Cardiac muscle cell (in vitro differentiated cells and primary cell): ENCODE measurements at regions not wholly inside any gene's neighbourhood (a gene's known extent, or its start where the extent isn't known, plus 50 kb on each side); places are given as distances from the start of the nearest gene placed in this dataset.

Source experiments
- DNase-seq, 2 donors: peaks; one replicate each; pipeline versions ENCODE4 v3.0.0 to v3.0.0-alpha.2; 2010 to 2017; ENCODE audit warnings: low read depth in 1 of 2, low spot score in 1 of 2
- H3K27ac ChIP-seq: fragments of 200-600 bp; sonication (generic); 2 replicates; pipeline ENCODE4 v1.5.1; 2016
- H3K27me3 ChIP-seq: fragments of 200-600 bp; sonication (generic); 2 replicates; pipeline ENCODE4 v1.6.0; 2016; ENCODE audit warnings: control low read depth
- H3K36me3 ChIP-seq: fragments of 200-600 bp; sonication (generic); 2 replicates; pipeline ENCODE4 v1.5.1; 2016; ENCODE audit warnings: control low read depth
- H3K4me1 ChIP-seq: fragments of 200-600 bp; sonication (generic); 2 replicates; pipeline ENCODE4 v1.8.1; 2017; ENCODE audit warnings: low read depth, mild to moderate bottlenecking, mixed run types
- H3K4me3 ChIP-seq: fragments of 200-600 bp; sonication (generic); 2 replicates; pipeline ENCODE4 v1.5.1; 2016; ENCODE audit warnings: mild to moderate bottlenecking
- H3K9me3 ChIP-seq: fragments of 200-600 bp; sonication (generic); 2 replicates; pipeline ENCODE4 v1.5.1; 2017; ENCODE audit warnings: low read depth, mild to moderate bottlenecking, control low read depth
- TF ChIP-seq, protein P1 (sequence below): IDR thresholded peaks from 2 replicates; pipeline ENCODE4 v1.5.1; 2012; ENCODE audit warnings: low read depth, mild to moderate bottlenecking, low read length

DNA sequence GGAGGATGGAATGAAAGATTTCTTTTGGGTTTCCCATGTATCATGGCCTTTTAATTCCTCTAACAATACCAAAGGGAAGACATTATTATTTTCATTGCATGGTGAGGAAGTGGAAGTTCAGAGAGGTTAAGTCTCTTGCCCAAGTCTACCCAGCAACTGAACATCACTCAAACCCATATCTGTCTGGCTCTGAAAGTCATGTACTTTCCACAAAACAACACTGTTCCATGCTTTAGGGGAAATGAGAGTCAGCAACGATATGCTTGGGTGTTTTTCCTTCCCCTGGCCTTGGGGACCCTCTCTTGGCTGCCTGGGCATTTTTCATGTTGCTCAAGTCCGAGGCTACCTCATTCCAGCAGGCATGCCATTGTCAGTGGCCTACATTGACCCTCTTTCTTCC, 118.8 kb downstream of the ADTRP start:
- TF ChIP-seq, protein P1, sequence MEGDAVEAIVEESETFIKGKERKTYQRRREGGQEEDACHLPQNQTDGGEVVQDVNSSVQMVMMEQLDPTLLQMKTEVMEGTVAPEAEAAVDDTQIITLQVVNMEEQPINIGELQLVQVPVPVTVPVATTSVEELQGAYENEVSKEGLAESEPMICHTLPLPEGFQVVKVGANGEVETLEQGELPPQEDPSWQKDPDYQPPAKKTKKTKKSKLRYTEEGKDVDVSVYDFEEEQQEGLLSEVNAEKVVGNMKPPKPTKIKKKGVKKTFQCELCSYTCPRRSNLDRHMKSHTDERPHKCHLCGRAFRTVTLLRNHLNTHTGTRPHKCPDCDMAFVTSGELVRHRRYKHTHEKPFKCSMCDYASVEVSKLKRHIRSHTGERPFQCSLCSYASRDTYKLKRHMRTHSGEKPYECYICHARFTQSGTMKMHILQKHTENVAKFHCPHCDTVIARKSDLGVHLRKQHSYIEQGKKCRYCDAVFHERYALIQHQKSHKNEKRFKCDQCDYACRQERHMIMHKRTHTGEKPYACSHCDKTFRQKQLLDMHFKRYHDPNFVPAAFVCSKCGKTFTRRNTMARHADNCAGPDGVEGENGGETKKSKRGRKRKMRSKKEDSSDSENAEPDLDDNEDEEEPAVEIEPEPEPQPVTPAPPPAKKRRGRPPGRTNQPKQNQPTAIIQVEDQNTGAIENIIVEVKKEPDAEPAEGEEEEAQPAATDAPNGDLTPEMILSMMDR: no peak
- no peaks in the 10 kb centered on the region for H3K36me3 ChIP-seq
- no peak overlapping the region for H3K4me3 ChIP-seq
- no peaks in the 10 kb centered on the region for H3K9me3 ChIP-seq
- H3K4me1 ChIP-seq: peaks cover 7% of the 10 kb centered on the region
- H3K27me3 ChIP-seq: no peaks in the 10 kb centered on the region
- no peak for DNase-seq
- no peak overlapping the region for H3K27ac ChIP-seq

DNA sequence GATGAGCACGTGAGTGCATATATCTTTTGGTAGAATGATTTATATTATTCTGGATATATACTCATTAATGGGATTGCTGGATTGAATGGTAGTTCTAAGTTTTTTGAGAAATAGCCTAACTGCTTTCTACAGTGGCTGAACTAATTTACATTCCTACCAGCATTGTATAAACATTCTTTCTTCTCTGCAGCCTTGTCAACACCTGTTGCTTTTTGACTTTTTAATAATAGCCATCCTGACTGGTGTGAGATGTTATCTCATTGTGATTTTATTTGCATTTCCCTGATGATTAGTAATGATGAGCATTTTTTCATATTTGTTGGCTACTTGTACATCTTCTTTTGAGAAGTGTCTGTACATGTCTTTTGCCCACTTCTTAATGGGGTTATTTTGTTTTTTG, 116.3 kb downstream of the ADTRP start:
- H3K27ac ChIP-seq: no peak overlapping the region
- no peaks in the 10 kb centered on the region for H3K27me3 ChIP-seq
- no peak overlapping the region for H3K4me3 ChIP-seq
- TF ChIP-seq, protein P1: no peak
- H3K9me3 ChIP-seq: no peaks in the 10 kb centered on the region
- H3K4me1 ChIP-seq: no peaks in the 10 kb centered on the region
- H3K36me3 ChIP-seq: no peaks in the 10 kb centered on the region
- DNase-seq: no peak

- no peak for DNase-seq
- Histone ChIP-seq H3K36me3 (no peaks in the 10 kb centered on the region), H3K27ac (no peak overlapping the region), H3K9me3 (no peaks in the 10 kb centered on the region), H3K4me1 (no peaks in the 10 kb centered on the region), H3K4me3 (no peak overlapping the region), H3K27me3 (no peaks in the 10 kb centered on the region)
- TF ChIP-seq, protein P1: no peak
These were observed 115.1 kb downstream of the ADTRP start for GRCh38 chr6:11663519-11663918.
